Liver (tissue), 8 donors: ENCODE measurements at regions not wholly inside any gene's neighbourhood (a gene's known extent, or its start where the extent isn't known, plus 50 kb on each side); places are given as distances from the start of the nearest gene placed in this dataset.

Experiments
- DNase-seq: peaks from one replicate; pipeline ENCODE4 v3.0.0-alpha.2; 2017; ENCODE audit warnings: low spot score
- H3K27ac ChIP-seq, 2 donors: one replicate each; pipeline ENCODE4 v1.7.0; 2013; ENCODE audit warnings: inconsistent platforms in 2 of 2, low read length in 2 of 2, control low read depth in 1 of 2, low read depth in 1 of 2, mild to moderate bottlenecking in 1 of 2
- H3K27me3 ChIP-seq, 4 donors: one replicate each; pipeline versions ENCODE4 v1.6.1 to v1.7.0; 2013; ENCODE audit warnings: low read length in 3 of 4, inconsistent platforms in 1 of 4, mild to moderate bottlenecking in 1 of 4, moderate library complexity in 1 of 4; ENCODE audit not compliant: control insufficient read depth in 4 of 4, insufficient read depth in 4 of 4
- H3K36me3 ChIP-seq, 4 donors: one replicate each; pipeline versions ENCODE4 v1.6.1 to v1.7.0; 2013; ENCODE audit warnings: low read length in 3 of 4, mild to moderate bottlenecking in 3 of 4, low read depth in 1 of 4, moderate library complexity in 1 of 4; ENCODE audit not compliant: control insufficient read depth in 4 of 4, insufficient read depth in 3 of 4
- H3K4me1 ChIP-seq, 4 donors: one replicate each; pipeline versions ENCODE4 v1.6.1 to v1.7.0; 2013; ENCODE audit warnings: low read length in 3 of 4, mild to moderate bottlenecking in 3 of 4, moderate library complexity in 1 of 4; ENCODE audit not compliant: control insufficient read depth in 4 of 4, insufficient read depth in 4 of 4
- H3K4me3 ChIP-seq, 3 donors: one replicate each; pipeline versions ENCODE4 v1.6.1 to v1.7.0; 2013; ENCODE audit warnings: low read length in 3 of 3, control low read depth in 1 of 3, low read depth in 1 of 3, mild to moderate bottlenecking in 1 of 3
- H3K9ac ChIP-seq, 2 donors: one replicate each; pipeline ENCODE4 v1.7.0; 2013; ENCODE audit warnings: low read length in 2 of 2, mild to moderate bottlenecking in 2 of 2, moderate library complexity in 2 of 2, control low read depth in 1 of 2, low read depth in 1 of 2
- H3K9me3 ChIP-seq, 4 donors: one replicate each; pipeline versions ENCODE4 v1.6.1 to v1.7.0; 2013; ENCODE audit warnings: low read length in 3 of 4; ENCODE audit not compliant: control insufficient read depth in 4 of 4
- EGR1 ChIP-seq, 2 donors: IDR thresholded peaks; 2 replicates each; pipeline ENCODE4 v1.6.1; 2016 to 2018; ENCODE audit warnings: antibody characterized with exemption in 2 of 2, low read depth in 2 of 2
- FOXA1 ChIP-seq: IDR thresholded peaks from 2 replicates; pipeline ENCODE4 v1.6.1; 2016; ENCODE audit warnings: antibody characterized with exemption
- FOXA2 ChIP-seq: IDR thresholded peaks from 2 replicates; pipeline ENCODE4 v1.6.1; 2016; ENCODE audit warnings: antibody characterized with exemption
- GABPA ChIP-seq, 2 donors: IDR thresholded peaks in 1 of 2; conservative IDR thresholded peaks in 1 of 2; 2 replicates each; pipeline ENCODE4 v1.6.1; 2016; ENCODE audit warnings: antibody characterized with exemption in 2 of 2, mild to moderate bottlenecking in 1 of 2, moderate library complexity in 1 of 2
- HNF4A ChIP-seq, 2 donors: conservative IDR thresholded peaks; 2 replicates each; pipeline ENCODE4 v1.6.1; 2016; ENCODE audit warnings: antibody characterized with exemption in 2 of 2, mild to moderate bottlenecking in 2 of 2
- HNF4G ChIP-seq: IDR thresholded peaks from 2 replicates; pipeline ENCODE4 v1.6.1; 2016; ENCODE audit warnings: antibody characterized with exemption
- JUND ChIP-seq, 2 donors: IDR thresholded peaks; 2 replicates each; pipeline ENCODE4 v1.6.1; 2016; ENCODE audit warnings: antibody characterized with exemption in 2 of 2
- NR2F2 ChIP-seq: IDR thresholded peaks from 2 replicates; pipeline ENCODE4 v1.6.1; 2016; ENCODE audit warnings: antibody characterized with exemption
- RAD21 ChIP-seq, 2 donors: IDR thresholded peaks; 2 replicates each; pipeline ENCODE4 v1.6.1; 2016; ENCODE audit warnings: antibody characterized with exemption in 2 of 2, mild to moderate bottlenecking in 2 of 2
- RXRA ChIP-seq, 2 donors: IDR thresholded peaks; 2 replicates each; pipeline ENCODE4 v1.6.1; 2017 to 2018; ENCODE audit warnings: antibody characterized with exemption in 2 of 2, mild to moderate bottlenecking in 1 of 2
- SP1 ChIP-seq: IDR thresholded peaks from 2 replicates; pipeline ENCODE4 v1.6.1; 2018; ENCODE audit warnings: antibody characterized with exemption, mild to moderate bottlenecking
- TAF1 ChIP-seq: conservative IDR thresholded peaks from 2 replicates; pipeline ENCODE4 v1.6.1; 2016; ENCODE audit warnings: antibody characterized with exemption, mild to moderate bottlenecking
- YY1 ChIP-seq: IDR thresholded peaks from 2 replicates; pipeline ENCODE4 v1.6.1; 2016; ENCODE audit warnings: antibody characterized with exemption, mild to moderate bottlenecking
- WGBS: extraction: QIAGEN DNeasy Blood & Tissue Kit; methylation state at CpG from one replicate; pipeline ENCODE4 v1.1.7; 2013; 5-methylcytosine and 5-hydroxymethylcytosine counted together
- TF ChIP-seq, protein P1 (sequence below): IDR thresholded peaks from 2 replicates; pipeline ENCODE4 v1.6.1; 2016; ENCODE audit warnings: antibody characterized with exemption
- TF ChIP-seq, protein P2 (sequence below): IDR thresholded peaks from 2 replicates; pipeline ENCODE4 v1.6.1; 2016; ENCODE audit warnings: antibody characterized with exemption
- TF ChIP-seq, protein P3 (sequence below): fragments of 150-350 bp; IDR thresholded peaks from 2 replicates; pipeline ENCODE4 v1.5.1; 2017; ENCODE audit warnings: improper control_type of control experiment, low read depth, low read length; ENCODE audit not compliant: missing input control
- TF ChIP-seq, protein P4 (sequence below): IDR thresholded peaks from 2 replicates; pipeline ENCODE4 v1.6.1; 2016; ENCODE audit warnings: antibody characterized with exemption
- TF ChIP-seq, protein P5 (sequence below): IDR thresholded peaks from 2 replicates; pipeline ENCODE4 v1.6.1; 2016; ENCODE audit warnings: antibody characterized with exemption, mild to moderate bottlenecking
- donor health status: healthy.
- donor health status: healthy.
- donor health status: healthy.
- donor health status: healthy.
- donor health status: healthy.

DNA sequence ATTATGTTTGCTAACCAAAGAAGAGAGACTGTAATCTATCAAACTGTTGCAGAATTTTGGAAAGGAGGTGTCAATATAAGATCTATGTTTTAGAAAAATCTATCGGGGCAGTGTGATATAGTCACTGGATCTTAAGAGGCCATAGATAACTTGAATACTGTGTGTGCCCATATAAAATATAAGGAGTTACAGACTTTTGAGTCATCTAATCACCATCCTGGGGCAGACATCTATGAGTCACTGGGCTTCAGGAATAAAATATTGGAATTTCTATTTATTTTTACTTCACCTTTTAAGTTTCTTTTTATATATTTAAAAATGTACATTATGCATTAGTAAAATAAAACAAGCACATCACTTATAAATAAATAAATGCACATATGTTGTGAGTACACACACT is 509.3 kb upstream of the MAN1A1 start:
- WGBS, result 93% methylated on average over 1 of the region's 1 CpG

DNA sequence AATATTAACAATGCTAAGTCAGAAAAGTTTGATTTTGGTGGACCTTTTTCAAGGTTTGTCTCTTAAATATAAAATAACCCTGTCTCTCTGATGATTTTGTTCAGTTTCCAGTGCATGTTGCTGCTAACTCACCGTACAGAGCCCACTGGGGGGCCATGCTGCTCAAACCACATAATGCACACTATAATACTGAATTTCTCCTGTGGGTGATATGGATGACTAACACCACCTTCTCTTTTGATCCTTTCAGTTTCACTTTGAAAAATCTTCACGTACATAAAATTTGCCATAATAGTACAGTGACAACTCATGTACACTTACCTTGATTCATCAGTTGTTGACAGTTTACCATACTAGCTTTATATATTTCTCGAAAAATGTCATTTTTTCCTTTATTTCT is 506.6 kb upstream of the MAN1A1 start:
- Histone ChIP-seq H3K9ac (no peak overlapping the region), H3K9me3 (no peaks in the 10 kb centered on the region), H3K36me3 (no peaks in the 10 kb centered on the region), H3K4me3 (no peak overlapping the region), H3K27me3 (peaks cover 0 to 3% (median 0%) of the 10 kb centered on the region in 4 donors), H3K4me1 (no peaks in the 10 kb centered on the region), H3K27ac (no peak overlapping the region)
- no peak for DNase-seq
- WGBS, result 75% methylated on average over 3 of the region's 3 CpGs
- TF ChIP-seq, protein P1, sequence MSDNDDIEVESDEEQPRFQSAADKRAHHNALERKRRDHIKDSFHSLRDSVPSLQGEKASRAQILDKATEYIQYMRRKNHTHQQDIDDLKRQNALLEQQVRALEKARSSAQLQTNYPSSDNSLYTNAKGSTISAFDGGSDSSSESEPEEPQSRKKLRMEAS, result no peak
- TF ChIP-seq RAD21 (IDR thresholded peaks at IDR 0.05), result no peak
- TF ChIP-seq NR2F2, result no peak
- TF ChIP-seq, protein P2, sequence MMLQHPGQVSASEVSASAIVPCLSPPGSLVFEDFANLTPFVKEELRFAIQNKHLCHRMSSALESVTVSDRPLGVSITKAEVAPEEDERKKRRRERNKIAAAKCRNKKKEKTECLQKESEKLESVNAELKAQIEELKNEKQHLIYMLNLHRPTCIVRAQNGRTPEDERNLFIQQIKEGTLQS, result no peak
- TF ChIP-seq EGR1 (IDR thresholded peaks at IDR 0.05; ENCODE audit: low read depth in 2 of 2), result no peak
- no peak for TF ChIP-seq FOXA2
- no peak for TF ChIP-seq SP1
- TF ChIP-seq HNF4G, result no peak
- TF ChIP-seq GABPA (IDR thresholded peaks at IDR 0.05 in 1 of 2, conservative IDR thresholded peaks at IDR 0.05 in 1 of 2), result no peak
- no peak for TF ChIP-seq HNF4A (conservative IDR thresholded peaks at IDR 0.05)
- TF ChIP-seq JUND (IDR thresholded peaks at IDR 0.05), result no peak
- no peak for TF ChIP-seq RXRA (IDR thresholded peaks at IDR 0.05)
- TF ChIP-seq, protein P3, sequence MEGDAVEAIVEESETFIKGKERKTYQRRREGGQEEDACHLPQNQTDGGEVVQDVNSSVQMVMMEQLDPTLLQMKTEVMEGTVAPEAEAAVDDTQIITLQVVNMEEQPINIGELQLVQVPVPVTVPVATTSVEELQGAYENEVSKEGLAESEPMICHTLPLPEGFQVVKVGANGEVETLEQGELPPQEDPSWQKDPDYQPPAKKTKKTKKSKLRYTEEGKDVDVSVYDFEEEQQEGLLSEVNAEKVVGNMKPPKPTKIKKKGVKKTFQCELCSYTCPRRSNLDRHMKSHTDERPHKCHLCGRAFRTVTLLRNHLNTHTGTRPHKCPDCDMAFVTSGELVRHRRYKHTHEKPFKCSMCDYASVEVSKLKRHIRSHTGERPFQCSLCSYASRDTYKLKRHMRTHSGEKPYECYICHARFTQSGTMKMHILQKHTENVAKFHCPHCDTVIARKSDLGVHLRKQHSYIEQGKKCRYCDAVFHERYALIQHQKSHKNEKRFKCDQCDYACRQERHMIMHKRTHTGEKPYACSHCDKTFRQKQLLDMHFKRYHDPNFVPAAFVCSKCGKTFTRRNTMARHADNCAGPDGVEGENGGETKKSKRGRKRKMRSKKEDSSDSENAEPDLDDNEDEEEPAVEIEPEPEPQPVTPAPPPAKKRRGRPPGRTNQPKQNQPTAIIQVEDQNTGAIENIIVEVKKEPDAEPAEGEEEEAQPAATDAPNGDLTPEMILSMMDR, result no peak
- TF ChIP-seq TAF1, result no peak
- TF ChIP-seq YY1, result no peak
- TF ChIP-seq, protein P4, sequence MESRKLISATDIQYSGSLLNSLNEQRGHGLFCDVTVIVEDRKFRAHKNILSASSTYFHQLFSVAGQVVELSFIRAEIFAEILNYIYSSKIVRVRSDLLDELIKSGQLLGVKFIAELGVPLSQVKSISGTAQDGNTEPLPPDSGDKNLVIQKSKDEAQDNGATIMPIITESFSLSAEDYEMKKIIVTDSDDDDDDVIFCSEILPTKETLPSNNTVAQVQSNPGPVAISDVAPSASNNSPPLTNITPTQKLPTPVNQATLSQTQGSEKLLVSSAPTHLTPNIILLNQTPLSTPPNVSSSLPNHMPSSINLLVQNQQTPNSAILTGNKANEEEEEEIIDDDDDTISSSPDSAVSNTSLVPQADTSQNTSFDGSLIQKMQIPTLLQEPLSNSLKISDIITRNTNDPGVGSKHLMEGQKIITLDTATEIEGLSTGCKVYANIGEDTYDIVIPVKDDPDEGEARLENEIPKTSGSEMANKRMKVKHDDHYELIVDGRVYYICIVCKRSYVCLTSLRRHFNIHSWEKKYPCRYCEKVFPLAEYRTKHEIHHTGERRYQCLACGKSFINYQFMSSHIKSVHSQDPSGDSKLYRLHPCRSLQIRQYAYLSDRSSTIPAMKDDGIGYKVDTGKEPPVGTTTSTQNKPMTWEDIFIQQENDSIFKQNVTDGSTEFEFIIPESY, result no peak
- TF ChIP-seq FOXA1, result no peak

More for the DNA sequence above, 509.3 kb upstream of the MAN1A1 start:
- no peak overlapping the region for H3K27ac ChIP-seq
- TF ChIP-seq HNF4G (no peak), TAF1 (no peak), RAD21 (IDR thresholded peaks at IDR 0.05) (no peak), JUND (IDR thresholded peaks at IDR 0.05) (no peak), YY1 (no peak), HNF4A (conservative IDR thresholded peaks at IDR 0.05) (no peak), SP1 (no peak), RXRA (IDR thresholded peaks at IDR 0.05) (no peak), FOXA2 (no peak), NR2F2 (no peak)
- TF ChIP-seq, protein P3, result no peak
- TF ChIP-seq, protein P5, sequence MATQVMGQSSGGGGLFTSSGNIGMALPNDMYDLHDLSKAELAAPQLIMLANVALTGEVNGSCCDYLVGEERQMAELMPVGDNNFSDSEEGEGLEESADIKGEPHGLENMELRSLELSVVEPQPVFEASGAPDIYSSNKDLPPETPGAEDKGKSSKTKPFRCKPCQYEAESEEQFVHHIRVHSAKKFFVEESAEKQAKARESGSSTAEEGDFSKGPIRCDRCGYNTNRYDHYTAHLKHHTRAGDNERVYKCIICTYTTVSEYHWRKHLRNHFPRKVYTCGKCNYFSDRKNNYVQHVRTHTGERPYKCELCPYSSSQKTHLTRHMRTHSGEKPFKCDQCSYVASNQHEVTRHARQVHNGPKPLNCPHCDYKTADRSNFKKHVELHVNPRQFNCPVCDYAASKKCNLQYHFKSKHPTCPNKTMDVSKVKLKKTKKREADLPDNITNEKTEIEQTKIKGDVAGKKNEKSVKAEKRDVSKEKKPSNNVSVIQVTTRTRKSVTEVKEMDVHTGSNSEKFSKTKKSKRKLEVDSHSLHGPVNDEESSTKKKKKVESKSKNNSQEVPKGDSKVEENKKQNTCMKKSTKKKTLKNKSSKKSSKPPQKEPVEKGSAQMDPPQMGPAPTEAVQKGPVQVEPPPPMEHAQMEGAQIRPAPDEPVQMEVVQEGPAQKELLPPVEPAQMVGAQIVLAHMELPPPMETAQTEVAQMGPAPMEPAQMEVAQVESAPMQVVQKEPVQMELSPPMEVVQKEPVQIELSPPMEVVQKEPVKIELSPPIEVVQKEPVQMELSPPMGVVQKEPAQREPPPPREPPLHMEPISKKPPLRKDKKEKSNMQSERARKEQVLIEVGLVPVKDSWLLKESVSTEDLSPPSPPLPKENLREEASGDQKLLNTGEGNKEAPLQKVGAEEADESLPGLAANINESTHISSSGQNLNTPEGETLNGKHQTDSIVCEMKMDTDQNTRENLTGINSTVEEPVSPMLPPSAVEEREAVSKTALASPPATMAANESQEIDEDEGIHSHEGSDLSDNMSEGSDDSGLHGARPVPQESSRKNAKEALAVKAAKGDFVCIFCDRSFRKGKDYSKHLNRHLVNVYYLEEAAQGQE, result no peak
- TF ChIP-seq, protein P2, result no peak
- no peak overlapping the region for H3K9ac ChIP-seq
- no peak overlapping the region for H3K4me3 ChIP-seq
- H3K36me3 ChIP-seq, result no peaks in the 10 kb centered on the region
- no peak for DNase-seq
- no peaks in the 10 kb centered on the region for H3K4me1 ChIP-seq
- H3K27me3 ChIP-seq, result peaks cover 0 to 3% (median 0%) of the 10 kb centered on the region in 4 donors
- H3K9me3 ChIP-seq, result no peaks in the 10 kb centered on the region
